NCI-H524 treated with DMSO at 0.1 percent for 48 hours (cell line): ENCODE measurements at regions not wholly inside any gene's neighbourhood (a gene's known extent, or its start where the extent isn't known, plus 50 kb on each side); places are given as distances from the start of the nearest gene placed in this dataset.
A peak's percentile ranks its signal among the peaks of the same experiment; 100 is the strongest.

ENCODE experiments used
- DNase-seq: peaks from one replicate; lab custom pipeline; 2025; lab: John Stamatoyannopoulos, UW

DNA sequence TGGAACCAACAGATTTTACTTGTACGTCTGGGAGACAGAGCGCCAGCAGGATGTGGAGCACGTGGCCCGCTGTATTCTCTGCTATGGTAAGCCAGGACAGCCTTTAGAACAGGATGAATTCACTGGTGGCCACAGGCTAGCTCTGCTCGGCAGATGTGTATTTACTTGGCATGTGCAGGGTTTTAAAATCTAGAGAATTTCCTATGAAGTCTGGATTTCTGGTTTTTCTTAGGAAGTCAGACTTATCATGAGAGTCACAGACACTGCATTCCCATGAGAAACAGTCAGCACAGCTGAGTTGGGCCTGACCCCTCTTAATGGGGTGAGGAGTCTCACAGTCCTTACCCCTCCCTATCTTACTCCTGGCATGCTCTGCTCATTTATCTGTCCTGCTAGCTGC is 84.6 kb upstream of the COL6A5 start:
- DNase-seq = no peak

- DNase-seq = no peak
Measured at GRCh38 chr3:130263708-130264107, 81.8 kb upstream of the COL6A5 start.

DNA sequence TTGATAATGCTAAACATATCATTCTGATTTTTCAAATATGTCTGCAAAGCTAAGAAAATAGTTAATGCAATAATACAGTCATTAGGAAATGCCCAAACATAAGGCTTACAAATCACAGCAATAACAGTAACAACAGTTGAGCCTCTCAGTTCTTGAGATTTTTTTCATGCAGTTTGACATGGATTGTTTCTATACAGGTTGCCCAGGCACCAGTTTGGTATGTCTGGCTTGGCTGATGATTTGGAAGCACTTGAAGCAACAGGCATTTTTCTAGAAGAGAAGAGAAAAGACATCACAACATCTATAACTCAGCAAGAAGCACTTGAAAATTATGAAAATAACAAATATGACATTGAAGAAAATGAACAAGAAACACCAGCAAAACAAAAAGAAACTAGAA is 78.7 kb upstream of the COL6A5 start:
- DNase-seq = no peak

GRCh38 chr3:130276203-130276803 is 69.2 kb upstream of the COL6A5 start:
- peak; percentile 45 for DNase-seq

DNA sequence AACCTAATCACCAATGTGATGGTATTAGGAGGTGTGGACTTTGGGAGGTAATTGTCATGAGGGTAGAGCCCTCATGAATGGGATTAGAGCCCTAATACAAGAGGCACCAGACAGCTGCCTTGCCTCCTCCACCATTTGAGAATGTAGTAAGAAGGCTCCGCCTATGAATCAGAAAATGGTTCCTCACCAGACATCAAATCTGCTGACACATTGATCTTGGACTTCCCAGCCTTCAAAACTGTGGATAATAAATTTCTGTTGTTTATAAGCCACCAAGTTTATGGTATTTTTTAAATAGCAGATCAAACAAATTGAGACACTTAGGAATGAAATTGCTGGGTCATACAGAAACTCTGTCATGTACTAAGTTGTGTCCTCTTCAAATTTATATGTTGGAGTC is 56.8 kb upstream of the COL6A5 start:
- DNase-seq = no peak

GRCh38 chr3:130291148-130291547 is 54.3 kb upstream of the COL6A5 start:
- no peak for DNase-seq

- no peak for DNase-seq
Measured at GRCh38 chr3:130293247-130293646, 52.2 kb upstream of the COL6A5 start.
